Smooth muscle cell (in vitro differentiated cells): ENCODE measurements at regions not wholly inside any gene's neighbourhood (a gene's known extent, or its start where the extent isn't known, plus 50 kb on each side); places are given as distances from the start of the nearest gene placed in this dataset.

ENCODE experiments used
- DNase-seq: peaks from one replicate; lab custom pipeline; 2025; ENCODE audit not compliant: unreplicated experiment; lab: John Stamatoyannopoulos, UW
- H2AFZ ChIP-seq: fragments of 200-600 bp; sonication (generic); 2 replicates; pipeline ENCODE4 v1.6.0; 2016; ENCODE audit warnings: antibody characterized with exemption, low read depth, mild to moderate bottlenecking
- H3F3A ChIP-seq: fragments of 200-600 bp; sonication (generic); 2 replicates; pipeline ENCODE4 v1.6.0; 2017; ENCODE audit warnings: antibody characterized with exemption, low read depth
- H3K27ac ChIP-seq: fragments of 200-600 bp; sonication (generic); 2 replicates; pipeline ENCODE4 v1.5.1; 2016; ENCODE audit warnings: low read depth, mild to moderate bottlenecking
- H3K27me3 ChIP-seq: fragments of 200-600 bp; sonication (generic); 2 replicates; pipeline ENCODE4 v1.6.1; 2016; ENCODE audit warnings: low read depth, mild to moderate bottlenecking
- H3K36me3 ChIP-seq: fragments of 200-600 bp; sonication (generic); 2 replicates; pipeline ENCODE4 v1.5.1; 2016; ENCODE audit warnings: low read depth
- H3K4me1 ChIP-seq: fragments of 200-600 bp; sonication (generic); 2 replicates; pipeline ENCODE4 v1.5.1; 2016; ENCODE audit warnings: low read depth
- H3K4me2 ChIP-seq: fragments of 200-600 bp; sonication (generic); 2 replicates; pipeline ENCODE4 v1.6.0; 2016; ENCODE audit warnings: mild to moderate bottlenecking
- H3K4me3 ChIP-seq: fragments of 200-600 bp; sonication (generic); 2 replicates; pipeline ENCODE4 v1.5.1; 2016; ENCODE audit warnings: mild to moderate bottlenecking
- H3K79me2 ChIP-seq: fragments of 200-600 bp; sonication (generic); 2 replicates; pipeline ENCODE4 v1.6.0; 2016; ENCODE audit warnings: low read depth, mild to moderate bottlenecking
- H3K9ac ChIP-seq: fragments of 200-600 bp; sonication (generic); 2 replicates; pipeline ENCODE4 v1.6.0; 2016; ENCODE audit warnings: low read depth
- H3K9me3 ChIP-seq: fragments of 200-600 bp; sonication (generic); replicated peaks from 2 replicates; pipeline ENCODE4 v1.5.1; 2016; ENCODE audit warnings: low read depth
- H4K20me1 ChIP-seq: fragments of 200-600 bp; sonication (generic); 2 replicates; pipeline ENCODE4 v1.6.0; 2016; ENCODE audit warnings: low read depth
- WGBS: methylation state at CpG from one replicate; pipeline ENCODE4 v1.1.7; 2016; ENCODE audit warnings: low lambda C conversion rate; 5-methylcytosine and 5-hydroxymethylcytosine counted together
- TF ChIP-seq, protein P1 (sequence below): fragments of 200-600 bp; sonication (generic); IDR thresholded peaks from 2 replicates; pipeline ENCODE4 v1.5.1; 2017; ENCODE audit warnings: borderline replicate concordance, mild to moderate bottlenecking, antibody characterized with exemption; ENCODE audit not compliant: insufficient read depth, poor library complexity, severe bottlenecking

DNA sequence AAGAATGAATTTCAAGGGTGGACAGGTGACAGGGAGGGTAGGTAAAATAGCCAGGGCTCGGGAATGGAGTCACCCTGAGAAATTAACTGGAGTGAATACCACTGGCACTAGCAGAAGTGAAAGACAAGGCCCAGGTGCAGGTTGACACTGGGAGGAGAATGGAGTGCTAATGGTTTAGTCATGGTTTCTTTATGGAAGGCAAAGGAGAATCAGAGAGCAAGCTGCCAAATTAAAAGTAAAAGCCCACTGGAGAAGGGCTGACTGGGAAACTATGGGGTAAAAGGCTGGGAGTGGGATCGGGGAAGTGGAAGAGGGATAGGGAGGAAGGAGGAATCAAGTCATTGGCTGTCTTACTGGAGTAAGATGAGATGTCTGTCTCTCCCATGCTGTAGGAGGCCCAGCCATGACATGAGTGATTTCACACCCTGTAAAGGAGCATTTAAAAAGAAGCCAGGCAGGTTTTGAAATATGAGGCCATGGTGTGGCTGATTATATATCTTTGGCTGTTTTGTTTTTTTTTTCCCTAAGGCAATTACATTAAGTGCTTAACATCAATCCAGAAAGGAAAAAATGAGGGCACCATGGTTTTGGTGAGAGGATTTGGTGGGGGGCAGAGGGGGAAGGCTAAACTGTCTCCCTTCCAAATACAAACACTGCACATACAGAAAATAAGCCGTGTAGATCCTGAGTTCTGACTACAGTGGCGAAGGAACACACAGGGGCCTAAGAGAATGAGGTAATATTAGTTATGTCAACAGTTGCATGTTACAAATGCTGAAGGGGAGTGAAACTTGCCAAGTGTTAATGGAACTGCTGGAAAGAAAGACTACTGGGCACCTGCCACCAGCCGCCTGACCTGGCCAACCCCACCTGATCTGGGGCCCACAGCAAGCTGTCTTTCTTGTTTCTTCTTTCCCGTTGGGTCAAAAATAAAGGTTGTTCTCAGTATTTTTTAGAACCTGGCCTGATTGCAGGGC lies 183.5 kb upstream of the TSC22D1 start:
- no peak overlapping the region for H3K4me3 ChIP-seq
- H3K9me3 ChIP-seq: no peaks in the 10 kb centered on the region
- no peak for DNase-seq
- peaks cover 46% of the 10 kb centered on the region for H3K4me1 ChIP-seq
- 49% methylated on average over 6 of the region's 6 CpGs for WGBS
- H3K27ac ChIP-seq: peak overlapping the region; percentile 97
- H3K79me2 ChIP-seq: no peaks in the 10 kb centered on the region
- peak overlapping the region; percentile 73 for H3K9ac ChIP-seq
- H3F3A ChIP-seq: peaks cover 26% of the 10 kb centered on the region
- no peaks in the 10 kb centered on the region for H4K20me1 ChIP-seq
- peak overlapping the region; percentile 75 for H3K4me2 ChIP-seq
- peak overlapping the region; percentile 73 for H2AFZ ChIP-seq
- no peaks in the 10 kb centered on the region for H3K36me3 ChIP-seq
- no peaks in the 10 kb centered on the region for H3K27me3 ChIP-seq
- TF ChIP-seq, protein P1, sequence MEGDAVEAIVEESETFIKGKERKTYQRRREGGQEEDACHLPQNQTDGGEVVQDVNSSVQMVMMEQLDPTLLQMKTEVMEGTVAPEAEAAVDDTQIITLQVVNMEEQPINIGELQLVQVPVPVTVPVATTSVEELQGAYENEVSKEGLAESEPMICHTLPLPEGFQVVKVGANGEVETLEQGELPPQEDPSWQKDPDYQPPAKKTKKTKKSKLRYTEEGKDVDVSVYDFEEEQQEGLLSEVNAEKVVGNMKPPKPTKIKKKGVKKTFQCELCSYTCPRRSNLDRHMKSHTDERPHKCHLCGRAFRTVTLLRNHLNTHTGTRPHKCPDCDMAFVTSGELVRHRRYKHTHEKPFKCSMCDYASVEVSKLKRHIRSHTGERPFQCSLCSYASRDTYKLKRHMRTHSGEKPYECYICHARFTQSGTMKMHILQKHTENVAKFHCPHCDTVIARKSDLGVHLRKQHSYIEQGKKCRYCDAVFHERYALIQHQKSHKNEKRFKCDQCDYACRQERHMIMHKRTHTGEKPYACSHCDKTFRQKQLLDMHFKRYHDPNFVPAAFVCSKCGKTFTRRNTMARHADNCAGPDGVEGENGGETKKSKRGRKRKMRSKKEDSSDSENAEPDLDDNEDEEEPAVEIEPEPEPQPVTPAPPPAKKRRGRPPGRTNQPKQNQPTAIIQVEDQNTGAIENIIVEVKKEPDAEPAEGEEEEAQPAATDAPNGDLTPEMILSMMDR: no peak

DNA sequence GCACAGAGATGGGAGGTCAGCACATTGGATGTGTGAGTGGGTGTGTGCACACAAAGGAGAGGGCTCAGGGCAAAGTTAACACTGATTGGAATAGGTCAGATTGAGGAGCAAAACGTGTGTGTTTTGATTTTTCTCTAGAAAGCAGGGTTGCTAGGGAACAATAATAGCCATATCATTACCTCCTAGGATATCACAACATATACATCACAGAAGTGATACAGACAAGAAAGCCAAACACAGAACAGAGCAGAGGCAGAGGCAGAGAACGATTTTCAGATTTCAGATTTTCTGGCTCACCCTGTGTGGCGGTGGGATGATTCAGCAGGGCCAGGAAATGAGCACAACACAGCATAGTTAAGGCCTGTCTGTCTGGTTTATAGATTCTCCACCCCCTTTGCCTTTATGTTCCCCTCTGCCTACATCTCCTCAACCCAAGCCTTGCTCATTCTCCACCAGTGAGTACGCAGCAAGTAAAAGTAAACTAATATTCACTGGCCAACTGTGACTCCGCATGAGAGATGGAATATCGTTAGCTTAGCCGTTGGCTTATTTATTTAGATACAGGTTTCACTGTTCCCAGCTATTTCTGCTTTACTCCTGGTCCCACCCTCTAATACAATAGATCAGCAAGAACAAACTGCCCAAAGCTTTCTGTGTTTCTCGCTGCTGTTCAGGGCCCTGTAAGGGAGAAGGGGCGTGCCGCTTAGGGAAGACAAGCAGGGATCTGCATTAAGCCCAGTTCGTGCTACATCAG lies 182.7 kb upstream of the TSC22D1 start:
- Histone ChIP-seq H3K9ac (peak overlapping the region; percentile 73), H2AFZ (peak overlapping the region; percentile 73), H3K27me3 (no peaks in the 10 kb centered on the region), H3K27ac (peak overlapping the region; percentile 97), H3K9me3 (no peaks in the 10 kb centered on the region), H3K4me2 (peak overlapping the region; percentile 75), H3K36me3 (no peaks in the 10 kb centered on the region), H3F3A (peaks cover 26% of the 10 kb centered on the region), H3K79me2 (no peaks in the 10 kb centered on the region), H3K4me3 (peak overlapping the region; percentile 1), H4K20me1 (no peaks in the 10 kb centered on the region), H3K4me1 (peaks cover 38% of the 10 kb centered on the region)
- TF ChIP-seq, protein P1: no peak
- WGBS: 24% methylated on average over 11 of the region's 11 CpGs
- DNase-seq: no peak

DNA sequence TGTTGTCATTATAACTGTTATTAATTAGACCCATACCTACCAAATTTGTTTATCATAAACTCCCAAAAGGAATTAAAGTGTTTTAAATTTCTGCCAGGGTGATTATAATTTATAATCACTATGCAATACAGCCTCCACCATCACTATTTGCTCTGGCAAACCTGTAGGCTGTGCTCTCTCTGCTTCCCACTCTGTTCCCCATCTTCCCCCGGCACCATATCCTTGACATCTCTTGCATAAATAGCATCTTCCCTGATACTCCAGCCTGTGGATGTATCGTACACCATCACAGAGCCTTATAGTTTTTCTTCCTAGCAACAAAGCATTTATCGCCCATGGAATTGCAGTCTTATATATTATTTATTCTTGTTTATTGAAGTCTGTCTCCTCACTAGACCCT lies 181.5 kb upstream of the TSC22D1 start:
- H3K4me3 ChIP-seq: no peak overlapping the region
- no peaks in the 10 kb centered on the region for H3K27me3 ChIP-seq
- peaks cover 26% of the 10 kb centered on the region for H3F3A ChIP-seq
- DNase-seq: no peak
- peak overlapping the region; percentile 75 for H3K4me2 ChIP-seq
- TF ChIP-seq, protein P1: no peak
- H3K36me3 ChIP-seq: no peaks in the 10 kb centered on the region
- whole genome bisulfite sequencing: 97% methylated on average over 3 of the region's 3 CpGs
- H2AFZ ChIP-seq: peak overlapping the region; percentile 73
- H3K27ac ChIP-seq: peak overlapping the region; percentile 97
- peak overlapping the region; percentile 72 for H3K9ac ChIP-seq
- H3K4me1 ChIP-seq: peaks cover 33% of the 10 kb centered on the region
- H3K79me2 ChIP-seq: no peaks in the 10 kb centered on the region
- H4K20me1 ChIP-seq: no peaks in the 10 kb centered on the region
- H3K9me3 ChIP-seq: no peaks in the 10 kb centered on the region
